ENCODE measurements at regions not wholly inside any gene's neighbourhood (a gene's known extent, or its start where the extent isn't known, plus 50 kb on each side); places are given as distances from the start of the nearest gene placed in this dataset.

DNA sequence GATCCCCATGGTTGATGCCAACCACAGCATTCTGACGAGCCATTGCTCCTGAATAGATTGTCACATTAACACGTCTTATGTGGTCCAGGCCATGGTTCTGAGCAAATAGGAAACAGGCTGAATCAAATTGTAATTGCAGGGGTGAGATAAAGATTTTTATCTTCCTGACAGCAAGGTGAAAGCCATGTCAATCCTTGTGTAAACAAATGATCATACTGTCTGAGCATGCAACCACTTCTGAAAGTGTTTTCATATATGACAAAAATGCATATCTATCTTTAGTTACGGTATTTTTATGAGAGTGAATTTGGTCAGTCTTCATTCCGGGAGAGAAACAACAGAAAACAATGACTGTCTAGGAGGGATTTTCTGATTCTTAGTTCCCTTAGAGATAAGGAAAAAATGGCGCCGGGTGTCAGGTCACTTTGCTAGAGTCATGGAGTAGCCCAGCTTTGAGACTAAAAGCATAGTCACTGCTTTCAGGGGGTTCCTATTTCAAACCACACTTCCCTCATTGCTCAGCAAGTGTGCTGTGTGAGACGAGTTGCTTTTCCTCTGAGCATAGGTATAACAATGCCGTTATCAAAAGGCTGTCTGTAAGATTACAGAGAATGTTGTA lies 958.9 kb downstream of the DCDC2C start:
- DNase-seq (no peak), ATAC-seq (no peak)
- intact Hi-C loops (cut with DNase I, micrococcal nuclease): no loop called here
- no peaks in the 10 kb centered on the region for H3K36me3 ChIP-seq (ENCODE audit: low read depth)
- TF ChIP-seq, protein P1, sequence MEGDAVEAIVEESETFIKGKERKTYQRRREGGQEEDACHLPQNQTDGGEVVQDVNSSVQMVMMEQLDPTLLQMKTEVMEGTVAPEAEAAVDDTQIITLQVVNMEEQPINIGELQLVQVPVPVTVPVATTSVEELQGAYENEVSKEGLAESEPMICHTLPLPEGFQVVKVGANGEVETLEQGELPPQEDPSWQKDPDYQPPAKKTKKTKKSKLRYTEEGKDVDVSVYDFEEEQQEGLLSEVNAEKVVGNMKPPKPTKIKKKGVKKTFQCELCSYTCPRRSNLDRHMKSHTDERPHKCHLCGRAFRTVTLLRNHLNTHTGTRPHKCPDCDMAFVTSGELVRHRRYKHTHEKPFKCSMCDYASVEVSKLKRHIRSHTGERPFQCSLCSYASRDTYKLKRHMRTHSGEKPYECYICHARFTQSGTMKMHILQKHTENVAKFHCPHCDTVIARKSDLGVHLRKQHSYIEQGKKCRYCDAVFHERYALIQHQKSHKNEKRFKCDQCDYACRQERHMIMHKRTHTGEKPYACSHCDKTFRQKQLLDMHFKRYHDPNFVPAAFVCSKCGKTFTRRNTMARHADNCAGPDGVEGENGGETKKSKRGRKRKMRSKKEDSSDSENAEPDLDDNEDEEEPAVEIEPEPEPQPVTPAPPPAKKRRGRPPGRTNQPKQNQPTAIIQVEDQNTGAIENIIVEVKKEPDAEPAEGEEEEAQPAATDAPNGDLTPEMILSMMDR (IDR thresholded peaks at IDR 0.05): no peak
- H3K4me3 ChIP-seq: no peak overlapping the region
- H3K4me1 ChIP-seq (ENCODE audit: low read depth): no peaks in the 10 kb centered on the region
- H3K9me3 ChIP-seq: peaks cover 50% of the 10 kb centered on the region

DNA sequence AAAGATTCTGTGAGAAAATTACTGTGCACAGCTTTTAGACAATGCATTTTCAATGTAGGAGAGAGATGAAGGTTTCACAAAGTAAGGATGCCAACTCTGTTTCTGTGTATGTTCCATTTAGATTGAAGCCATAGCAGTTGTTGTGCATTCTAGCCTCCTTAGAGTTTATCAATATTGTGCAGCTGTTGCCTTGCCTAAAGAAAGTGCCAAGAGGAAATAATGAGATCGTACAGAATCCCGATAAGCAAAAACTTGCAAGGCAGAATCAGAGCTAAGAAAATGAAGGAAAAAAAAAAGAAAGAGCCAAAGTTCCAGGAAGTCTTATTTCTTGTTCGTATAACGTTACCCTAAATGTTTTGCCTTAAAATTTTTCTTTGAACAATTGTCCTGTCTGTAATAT lies 965.0 kb downstream of the DCDC2C start:
- TF ChIP-seq, protein P1 (IDR thresholded peaks at IDR 0.05): no peak
- no peaks in the 10 kb centered on the region for H3K4me1 ChIP-seq (ENCODE audit: low read depth)
- no peak overlapping the region for H3K4me3 ChIP-seq
- H3K9me3 ChIP-seq: peaks cover 54% of the 10 kb centered on the region
- ATAC-seq (no peak), DNase-seq (no peak)
- no peaks in the 10 kb centered on the region for H3K36me3 ChIP-seq (ENCODE audit: low read depth)
- intact Hi-C loops (cut with DNase I, micrococcal nuclease): no loop called here

DNA sequence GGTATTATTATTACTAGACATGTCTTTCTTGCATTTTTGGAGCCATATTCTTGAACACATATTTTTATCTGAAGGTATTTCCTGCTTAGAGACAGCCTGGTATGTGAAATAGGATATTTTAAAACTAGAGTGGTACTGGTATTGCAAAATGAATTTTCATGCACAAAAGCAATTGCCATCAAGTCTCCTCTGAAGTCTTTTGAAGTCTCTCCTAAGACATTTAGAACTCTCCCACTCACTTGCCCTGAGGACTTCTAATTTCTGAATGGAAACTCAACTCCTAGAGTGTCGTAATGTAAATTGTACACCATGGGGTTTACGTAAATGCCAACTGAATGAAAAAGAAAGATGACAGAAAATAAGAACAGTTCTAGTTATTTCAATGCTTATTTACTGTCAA lies 967.0 kb downstream of the DCDC2C start:
- no peak for ATAC-seq
- Histone ChIP-seq H3K9me3 (peaks cover 51% of the 10 kb centered on the region), H3K4me1 (ENCODE audit: low read depth) (no peaks in the 10 kb centered on the region), H3K4me3 (no peak overlapping the region), H3K36me3 (ENCODE audit: low read depth) (no peaks in the 10 kb centered on the region)
- TF ChIP-seq, protein P1 (IDR thresholded peaks at IDR 0.05): no peak
- DNase-seq: no peak
- intact Hi-C loops (cut with DNase I, micrococcal nuclease): no loop called here

DNA sequence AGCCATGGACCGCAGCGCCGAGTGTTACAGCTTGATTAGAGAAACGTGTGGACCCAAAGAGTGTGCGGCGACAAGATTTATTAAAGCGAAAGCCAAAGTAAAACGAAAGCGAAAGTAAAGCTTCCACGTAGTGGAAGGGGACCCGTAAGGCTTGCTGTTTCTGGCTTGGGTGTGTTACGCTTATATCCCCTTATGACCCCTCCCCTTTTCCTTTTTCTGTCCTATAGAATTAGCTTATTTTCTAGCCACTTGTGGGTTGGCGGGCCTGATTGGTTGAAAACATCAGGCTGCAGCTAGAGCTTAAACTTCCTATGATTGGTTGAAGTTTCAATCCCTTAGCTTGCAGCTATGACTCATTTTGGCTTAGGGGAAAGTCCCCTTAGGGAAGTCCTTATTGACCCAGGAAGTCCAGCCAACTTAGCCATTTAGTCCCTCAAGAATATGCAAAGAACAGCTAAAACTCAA lies 969.7 kb downstream of the DCDC2C start:
- intact Hi-C loops (cut with DNase I, micrococcal nuclease): no loop called here
- ATAC-seq: no peak
- Histone ChIP-seq H3K4me3 (no peak overlapping the region), H3K9me3 (peaks cover 53% of the 10 kb centered on the region), H3K4me1 (ENCODE audit: low read depth) (no peaks in the 10 kb centered on the region), H3K36me3 (ENCODE audit: low read depth) (no peaks in the 10 kb centered on the region)
- peak in 1 of 3 donors; percentile 2 for DNase-seq
- TF ChIP-seq, protein P1 (IDR thresholded peaks at IDR 0.05): no peak

DNA sequence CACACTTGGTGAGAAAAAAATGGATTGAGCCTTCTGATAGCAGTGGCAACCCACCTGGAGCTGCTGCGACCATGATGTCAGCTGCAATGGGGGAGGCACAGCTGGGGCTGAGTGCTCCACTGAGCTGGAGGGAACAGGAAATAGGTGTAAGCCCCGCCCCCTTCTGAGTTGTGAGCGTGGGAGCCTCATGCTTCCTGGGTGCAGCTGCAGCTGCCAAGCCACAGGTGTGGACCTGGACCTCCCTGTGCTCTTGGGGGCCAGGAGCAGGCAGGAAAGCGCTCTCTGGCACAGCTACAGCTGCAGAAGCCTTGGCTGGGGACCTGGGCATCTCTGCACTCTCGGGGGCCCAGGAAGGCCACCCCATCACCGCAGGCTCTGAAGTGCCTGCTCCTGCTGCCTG lies 970.6 kb downstream of the DCDC2C start:
- TF ChIP-seq, protein P1 (IDR thresholded peaks at IDR 0.05): no peak
- Histone ChIP-seq H3K9me3 (peaks cover 60% of the 10 kb centered on the region), H3K4me3 (no peak overlapping the region), H3K36me3 (ENCODE audit: low read depth) (no peaks in the 10 kb centered on the region), H3K4me1 (ENCODE audit: low read depth) (no peaks in the 10 kb centered on the region)
- DNase-seq: no peak
- intact Hi-C loops (cut with DNase I, micrococcal nuclease): no loop called here
- peak; percentile 12 for ATAC-seq

DNA sequence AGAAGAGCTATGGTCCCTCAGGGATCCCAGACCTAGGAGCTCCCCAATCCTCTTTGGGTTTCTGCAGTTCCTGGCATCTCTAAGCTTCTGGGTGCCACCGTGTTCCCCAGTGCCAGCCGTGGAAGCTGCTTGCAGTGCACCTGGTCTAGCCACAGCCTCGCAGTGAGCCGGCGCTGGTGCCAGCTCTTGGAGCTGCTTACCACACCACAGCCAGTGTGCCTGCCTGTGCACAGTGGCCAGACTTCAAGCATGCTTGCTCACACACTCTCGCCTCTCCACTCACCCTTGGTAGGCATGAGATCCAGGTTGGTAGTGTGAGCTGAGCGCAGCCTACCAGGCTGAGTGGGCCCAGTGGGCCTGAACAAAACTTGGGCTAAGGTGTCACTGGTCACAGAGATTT lies 971.9 kb downstream of the DCDC2C start:
- ATAC-seq (no peak), DNase-seq (no peak)
- Histone ChIP-seq H3K36me3 (ENCODE audit: low read depth) (no peaks in the 10 kb centered on the region), H3K9me3 (peaks cover 60% of the 10 kb centered on the region), H3K4me1 (ENCODE audit: low read depth) (no peaks in the 10 kb centered on the region), H3K4me3 (no peak overlapping the region)
- intact Hi-C loops (cut with DNase I, micrococcal nuclease): no loop called here
- TF ChIP-seq, protein P1 (IDR thresholded peaks at IDR 0.05): no peak
